HG02571 (cell line): ENCODE measurements at regions not wholly inside any gene's neighbourhood (a gene's known extent, or its start where the extent isn't known, plus 50 kb on each side); places are given as distances from the start of the nearest gene placed in this dataset.

Source experiments
- ATAC-seq: cut with Tn5 transposase; IDR thresholded peaks from one replicate; pipeline ENCODE4 v1.9.1; 2021; ENCODE audit warnings: mild to moderate bottlenecking, moderate library complexity; ENCODE audit not compliant: unreplicated experiment

DNA sequence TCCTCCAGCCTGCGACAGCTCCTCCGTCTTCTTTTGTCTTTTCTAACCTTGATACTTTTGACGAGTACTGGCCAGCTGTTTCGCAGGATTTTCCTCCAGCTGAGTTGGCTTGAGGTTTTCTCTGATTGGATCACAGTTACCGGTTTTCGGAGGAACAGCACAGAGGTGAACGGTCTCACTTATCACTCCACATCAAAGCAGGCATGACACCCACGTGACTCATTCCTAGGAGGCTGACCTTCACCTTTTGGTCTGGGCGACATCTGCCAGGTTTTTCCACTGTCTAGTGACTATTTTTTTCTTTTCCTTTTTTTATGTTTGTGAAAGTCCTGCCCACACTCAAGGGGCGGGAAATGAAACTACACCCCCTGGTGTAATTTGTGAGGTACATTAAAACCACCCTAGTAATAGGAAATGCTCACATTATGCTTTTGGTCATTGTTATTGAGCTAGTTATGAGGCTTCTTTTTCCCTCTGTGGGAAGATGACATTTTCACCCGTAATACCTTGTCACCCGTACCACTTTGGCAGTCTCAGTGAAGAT is 319.2 kb downstream of the GADD45G start:
- ATAC-seq: no peak

GRCh38 chr9:89924611-89925010 is 319.8 kb downstream of the GADD45G start:
- ATAC-seq: no peak

DNA sequence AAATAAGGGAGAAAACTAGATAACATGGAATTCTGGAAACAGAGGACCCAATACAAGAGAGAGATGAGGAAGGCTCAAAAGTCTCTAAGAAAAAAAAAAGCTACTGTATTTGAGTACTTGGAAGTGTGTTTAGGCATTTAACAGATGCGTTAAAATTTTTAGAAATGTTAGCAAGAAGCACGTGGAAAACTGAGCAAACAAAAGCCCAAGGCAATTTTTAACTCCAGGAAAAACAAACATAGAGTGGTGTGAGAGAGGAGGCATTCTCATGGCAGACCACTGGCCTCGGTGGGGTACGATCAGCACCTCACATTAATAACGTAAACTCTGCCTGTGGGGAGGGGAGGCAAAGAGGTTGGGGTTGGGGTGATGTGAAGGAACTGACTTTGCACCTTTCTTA is 321.4 kb downstream of the GADD45G start:
- ATAC-seq: no peak

DNA sequence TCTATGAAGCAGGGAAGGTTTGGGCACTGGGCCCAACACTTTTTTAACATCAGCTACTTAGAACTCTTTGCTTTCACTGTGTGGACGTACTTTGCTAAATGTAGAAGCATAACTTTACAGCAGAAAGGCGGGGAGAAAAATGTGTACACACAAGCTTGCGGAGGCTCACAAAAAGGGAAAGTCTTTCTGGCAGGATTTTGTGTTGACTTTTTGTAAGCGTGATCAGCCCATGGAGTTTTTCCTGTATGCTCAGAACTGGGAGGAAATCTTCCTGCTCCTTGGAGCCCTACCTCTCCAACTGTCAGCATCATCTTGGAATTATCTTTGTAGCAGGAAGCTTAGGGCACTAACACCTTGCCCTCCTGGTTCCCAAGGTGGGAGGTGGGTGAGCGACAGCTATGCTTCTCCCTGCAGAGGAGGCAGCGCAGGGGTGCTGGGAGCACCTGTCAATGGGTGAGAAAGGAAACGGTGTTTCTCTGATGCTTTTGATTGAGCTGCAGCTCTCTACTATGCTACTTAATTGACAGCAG is 321.9 kb downstream of the GADD45G start:
- no peak for ATAC-seq

- no peak for ATAC-seq
Observed at GRCh38 chr9:89928106-89928505, 323.3 kb downstream of the GADD45G start.

GRCh38 chr9:89928521-89929275 is 323.9 kb downstream of the GADD45G start:
- ATAC-seq: no peak

DNA sequence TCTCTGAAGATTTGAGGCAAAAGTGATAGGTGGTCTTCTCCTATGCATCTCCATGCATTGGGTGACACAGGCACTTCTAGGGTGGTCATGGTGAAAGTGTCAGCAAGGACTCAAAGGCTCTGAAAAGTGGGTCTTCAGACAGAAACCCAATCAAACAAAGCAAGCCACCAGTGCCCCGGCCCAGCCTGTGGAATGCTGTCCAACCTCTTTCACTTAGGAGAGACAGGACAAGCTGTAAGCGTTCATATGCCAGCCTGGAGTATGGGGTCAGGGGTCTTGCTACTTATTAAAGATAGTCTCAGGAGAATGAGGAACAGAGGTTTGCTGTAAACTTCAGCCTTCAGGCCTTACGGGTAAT is 324.5 kb downstream of the GADD45G start:
- no peak for ATAC-seq

DNA sequence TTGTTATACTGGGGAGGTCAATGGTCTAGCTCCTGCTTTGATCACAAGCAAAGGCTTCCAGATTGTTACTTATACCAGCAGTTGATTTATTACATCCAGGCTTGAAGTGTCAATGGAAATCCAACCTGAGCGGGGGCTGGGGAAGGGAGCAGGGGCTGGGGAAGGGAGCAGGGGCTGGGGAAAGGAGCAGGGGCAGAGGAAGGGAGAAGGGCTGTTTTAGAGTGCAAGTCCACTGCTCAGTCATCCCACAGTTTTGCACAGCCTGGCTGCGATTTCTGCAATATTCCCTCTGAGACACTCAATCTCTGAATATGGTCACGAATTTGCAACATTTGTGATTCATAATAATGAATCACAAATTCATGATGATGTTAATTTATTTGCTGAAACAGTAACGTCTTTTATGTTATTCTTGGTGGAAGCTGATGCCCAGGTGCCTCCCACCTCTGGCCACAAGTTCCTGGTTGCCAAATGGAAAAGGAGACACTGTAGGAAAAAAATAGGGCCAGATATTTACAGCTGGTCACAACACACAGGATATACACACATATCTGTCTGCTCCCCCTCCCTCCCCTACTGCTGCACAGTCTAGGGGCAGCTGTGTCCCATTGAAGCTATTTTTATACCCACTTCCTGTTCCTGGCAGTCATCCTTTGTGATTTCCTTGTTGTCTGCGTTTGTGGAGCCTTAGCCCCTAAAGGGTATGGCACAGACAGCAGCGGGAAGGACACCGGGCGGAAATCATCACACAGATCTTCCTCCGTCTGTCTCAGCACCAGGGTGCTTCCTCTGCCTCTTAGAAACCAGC is 325.1 kb downstream of the GADD45G start:
- no peak for ATAC-seq

GRCh38 chr9:89933578-89933977 is 328.8 kb downstream of the GADD45G start:
- ATAC-seq: no peak

DNA sequence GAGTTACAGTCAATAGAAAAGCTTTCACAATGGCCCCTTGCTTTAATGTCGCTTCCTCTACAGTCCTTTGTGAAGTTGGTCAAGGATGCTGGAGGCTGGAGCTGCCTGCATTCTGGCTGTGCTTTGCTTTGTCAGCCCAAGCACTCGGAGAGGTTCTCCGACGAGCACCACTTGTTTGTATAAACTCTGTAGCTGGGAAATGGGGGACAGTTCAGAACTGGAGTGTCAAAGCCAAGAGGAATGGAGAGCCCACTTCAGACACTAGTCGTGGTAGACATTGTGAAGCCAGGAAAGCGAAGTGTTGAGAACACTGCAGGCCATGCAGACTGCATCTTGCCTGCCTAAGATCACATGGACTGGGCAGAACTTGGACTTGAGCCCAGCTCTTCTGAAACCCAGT is 330.3 kb downstream of the GADD45G start:
- no peak for ATAC-seq

GRCh38 chr9:89935801-89936200 is 331.0 kb downstream of the GADD45G start:
- no peak for ATAC-seq

GRCh38 chr9:89937051-89937450 is 332.2 kb downstream of the GADD45G start:
- ATAC-seq: no peak

GRCh38 chr9:89939181-89939580 is 334.4 kb downstream of the GADD45G start:
- ATAC-seq: no peak

GRCh38 chr9:89939626-89940292 is 334.9 kb downstream of the GADD45G start:
- ATAC-seq: no peak

DNA sequence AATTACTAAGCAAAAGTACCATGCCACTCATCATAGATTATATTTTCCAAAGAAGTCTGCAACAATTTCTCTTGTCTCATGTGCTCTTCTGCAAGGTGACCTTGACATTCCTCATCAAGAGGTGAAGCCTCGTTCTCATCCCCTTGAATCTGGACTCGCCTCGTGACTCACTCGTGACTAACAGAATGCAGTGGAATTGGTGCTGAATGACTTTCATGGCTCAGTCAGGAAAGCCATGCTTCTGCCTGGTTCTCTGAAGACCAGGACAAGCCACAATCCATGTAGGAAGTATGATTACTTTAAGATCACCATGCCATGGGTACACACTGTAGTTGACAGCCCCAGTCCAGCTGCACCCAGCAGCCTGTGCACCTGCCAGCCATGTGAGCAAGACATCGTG is 335.8 kb downstream of the GADD45G start:
- ATAC-seq: no peak

DNA sequence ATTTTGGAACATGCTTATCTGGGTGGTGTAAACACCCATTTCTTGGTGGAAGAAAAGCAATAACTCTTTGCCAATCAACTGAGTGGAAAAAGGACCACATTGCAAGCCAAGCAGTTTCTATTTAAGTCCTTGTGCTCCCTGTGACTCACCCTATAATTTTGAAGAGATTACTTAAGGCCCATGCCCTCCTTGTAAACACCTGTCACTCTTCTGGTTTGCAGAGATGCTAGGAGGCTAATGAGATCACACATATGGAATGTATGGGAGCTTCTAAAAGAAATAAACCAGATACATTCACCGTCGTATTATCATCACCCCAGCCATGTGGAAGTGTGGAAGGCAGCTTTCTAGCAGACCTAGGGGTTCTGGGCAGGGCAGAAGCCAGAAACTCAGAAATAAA is 337.1 kb downstream of the GADD45G start:
- no peak for ATAC-seq

- no peak for ATAC-seq
Observed at GRCh38 chr9:89942643-89943042, 337.8 kb downstream of the GADD45G start.

GRCh38 chr9:89943309-89943708 is 338.5 kb downstream of the GADD45G start:
- ATAC-seq: no peak

GRCh38 chr9:89943728-89944127 is 338.9 kb downstream of the GADD45G start:
- ATAC-seq: no peak

- ATAC-seq: no peak
Observed at GRCh38 chr9:89945133-89945532, 340.3 kb downstream of the GADD45G start.

DNA sequence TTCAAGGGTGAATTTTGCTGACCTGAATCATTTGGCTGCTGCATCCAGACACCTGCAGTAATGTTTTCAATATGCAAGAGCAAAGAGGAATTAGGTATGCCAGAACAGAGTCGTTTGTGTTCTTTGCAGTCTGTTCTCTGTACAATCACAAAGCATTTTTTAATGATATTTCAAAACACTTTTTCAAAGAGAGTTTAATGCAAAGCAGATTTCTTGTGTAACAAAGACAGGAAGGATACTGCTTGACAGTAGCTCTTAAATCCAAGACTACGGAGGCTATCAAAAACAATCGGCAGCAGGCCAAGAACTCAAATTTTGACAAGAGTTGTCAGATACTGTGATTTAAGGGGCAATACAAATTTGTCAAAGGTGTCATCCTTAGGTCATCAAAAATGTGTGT is 341.9 kb downstream of the GADD45G start:
- ATAC-seq: no peak
